ENCODE measurements at regions not wholly inside any gene's neighbourhood (a gene's known extent, or its start where the extent isn't known, plus 50 kb on each side); places are given as distances from the start of the nearest gene placed in this dataset.

- Histone ChIP-seq H3K9ac (no peak overlapping the region), H4K20me1 (ENCODE audit: insufficient read depth) (no peaks in the 10 kb centered on the region), H3K4me3 (no peak overlapping the region), H2AFZ (no peak overlapping the region), H3F3A (ENCODE audit: insufficient read depth) (0 out of 2 replicates have a peak, but pooled peaks cover 9% of the 10 kb centered on the region), H3K36me3 (ENCODE audit: low read depth) (no peaks in the 10 kb centered on the region), H3K79me2 (ENCODE audit: insufficient read depth) (no peaks in the 10 kb centered on the region), H3K27ac (no peak overlapping the region), H3K4me2 (ENCODE audit: unreplicated experiment) (no peak overlapping the region), H3K27me3 (replicated peaks; ENCODE audit: insufficient read depth) (no peaks in the 10 kb centered on the region), H3K4me1 (ENCODE audit: insufficient read depth) (peaks cover 13% of the 10 kb centered on the region), H3K9me3 (ENCODE audit: low read depth) (no peaks in the 10 kb centered on the region), H3K9me2 (ENCODE audit: insufficient read depth) (no peaks in the 10 kb centered on the region)
- in situ Hi-C loops (cut with MboI) = no loop called here
- TF ChIP-seq EZH2phosphoT487 (IDR thresholded peaks at IDR 0.05; ENCODE audit: insufficient read depth, low read depth) (no peak), EZH2 (IDR thresholded peaks at IDR 0.05; ENCODE audit: insufficient read depth, poor library complexity, severe bottlenecking) (no peak)
- DNase-seq = no peak
- 37 to 45% methylated on average over 2 of the region's 2 CpGs for WGBS, 2 experiments (ENCODE audit: low coverage in 1 of 2, low lambda C conversion rate in 2 of 2, missing lambda C conversion rate in 2 of 2)
These were observed 207.8 kb upstream of the ZFP64 start for GRCh38 chr20:52399352-52399751.

GRCh38 chr20:52389606-52390005 lies 198.0 kb upstream of the ZFP64 start:
- H3K36me3 ChIP-seq (ENCODE audit: low read depth) = no peaks in the 10 kb centered on the region

DNA sequence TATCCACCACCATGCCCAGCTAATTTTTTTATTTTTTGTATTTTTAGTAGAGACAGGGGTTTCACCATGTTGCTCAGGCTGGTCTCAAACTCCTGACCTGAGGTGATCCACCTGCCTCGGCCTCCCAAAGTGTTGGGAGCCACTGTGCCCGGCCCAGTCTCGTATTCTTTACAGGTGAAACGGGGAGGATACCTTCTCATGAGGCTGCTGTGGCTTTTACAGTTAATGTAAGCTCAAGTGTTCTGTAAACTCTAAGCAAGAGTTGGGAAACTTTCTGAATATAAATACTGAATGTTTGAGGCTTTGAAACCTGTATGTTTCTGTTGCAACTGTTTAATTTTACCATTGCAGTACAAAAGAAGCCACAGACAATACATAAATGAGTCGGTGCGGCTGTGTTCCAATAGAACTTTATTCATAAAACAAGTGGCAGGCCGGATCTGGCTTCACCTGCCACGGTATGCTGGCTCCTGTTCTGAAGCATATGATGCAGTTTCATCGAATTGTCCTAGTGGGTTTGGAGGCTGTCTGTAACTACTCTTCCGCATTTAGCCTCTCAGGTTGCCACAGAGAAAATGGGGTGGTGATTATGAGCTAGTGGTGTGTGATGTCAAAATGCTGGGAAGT lies 192.5 kb upstream of the ZFP64 start:
- H3K27me3 ChIP-seq (replicated peaks; ENCODE audit: insufficient read depth) = no peaks in the 10 kb centered on the region
- WGBS, 2 experiments (ENCODE audit: low coverage in 1 of 2, low lambda C conversion rate in 2 of 2, missing lambda C conversion rate in 2 of 2) = 68 to 71% methylated on average over 10 of the region's 10 CpGs
- no peak overlapping the region for H3K27ac ChIP-seq

More at GRCh38 chr20:52389606-52390005, 198.0 kb upstream of the ZFP64 start:
- H4K20me1 ChIP-seq (ENCODE audit: insufficient read depth) = no peaks in the 10 kb centered on the region
- H3K9ac ChIP-seq = no peak overlapping the region
- H3F3A ChIP-seq (ENCODE audit: insufficient read depth) = no peaks in the 10 kb centered on the region
- WGBS, 2 experiments (ENCODE audit: low coverage in 1 of 2, low lambda C conversion rate in 2 of 2, missing lambda C conversion rate in 2 of 2) = 78 to 100% methylated on average over 1 of the region's 1 CpG
- in situ Hi-C loops (cut with MboI) = no loop called here
- H3K4me3 ChIP-seq = no peak overlapping the region
- no peaks in the 10 kb centered on the region for H3K9me2 ChIP-seq (ENCODE audit: insufficient read depth)
- TF ChIP-seq EZH2phosphoT487 (IDR thresholded peaks at IDR 0.05; ENCODE audit: insufficient read depth, low read depth) (no peak), EZH2 (IDR thresholded peaks at IDR 0.05; ENCODE audit: insufficient read depth, poor library complexity, severe bottlenecking) (no peak)
- H3K27ac ChIP-seq = no peak overlapping the region
- no peaks in the 10 kb centered on the region for H3K4me1 ChIP-seq (ENCODE audit: insufficient read depth)
- DNase-seq = no peak
- H3K79me2 ChIP-seq (ENCODE audit: insufficient read depth) = no peaks in the 10 kb centered on the region
- H3K9me3 ChIP-seq (ENCODE audit: low read depth) = no peaks in the 10 kb centered on the region
- no peak overlapping the region for H3K4me2 ChIP-seq (ENCODE audit: unreplicated experiment)
- H2AFZ ChIP-seq = no peak overlapping the region
- no peaks in the 10 kb centered on the region for H3K27me3 ChIP-seq (replicated peaks; ENCODE audit: insufficient read depth)

DNA sequence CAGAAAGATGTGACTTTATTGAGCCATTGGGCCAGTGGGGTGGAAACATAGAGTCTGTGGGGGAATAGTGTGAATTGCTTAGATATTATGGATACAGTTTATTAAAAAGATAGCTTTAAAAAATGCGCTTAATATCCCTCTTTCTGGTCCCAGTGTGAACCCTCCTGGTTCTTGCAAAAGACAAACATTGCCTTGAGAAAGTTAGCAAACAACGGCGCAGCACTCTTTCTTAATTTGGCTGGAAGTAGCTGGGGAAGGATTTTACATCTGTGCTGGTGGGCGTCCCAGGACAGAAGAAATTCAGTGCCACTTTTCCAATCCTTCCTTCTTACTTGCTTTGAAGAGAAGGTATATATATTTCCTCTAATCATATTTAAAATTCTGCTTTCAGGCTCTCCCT lies 191.4 kb upstream of the ZFP64 start:
- TF ChIP-seq EZH2 (IDR thresholded peaks at IDR 0.05; ENCODE audit: insufficient read depth, poor library complexity, severe bottlenecking) (no peak), EZH2phosphoT487 (IDR thresholded peaks at IDR 0.05; ENCODE audit: insufficient read depth, low read depth) (no peak)
- Histone ChIP-seq H3F3A (ENCODE audit: insufficient read depth) (no peaks in the 10 kb centered on the region), H2AFZ (no peak overlapping the region), H3K4me3 (no peak overlapping the region), H3K36me3 (ENCODE audit: low read depth) (no peaks in the 10 kb centered on the region), H3K27ac (no peak overlapping the region), H3K4me1 (ENCODE audit: insufficient read depth) (no peaks in the 10 kb centered on the region), H3K9ac (no peak overlapping the region), H4K20me1 (ENCODE audit: insufficient read depth) (no peaks in the 10 kb centered on the region), H3K4me2 (ENCODE audit: unreplicated experiment) (no peak overlapping the region), H3K27me3 (replicated peaks; ENCODE audit: insufficient read depth) (no peaks in the 10 kb centered on the region), H3K79me2 (ENCODE audit: insufficient read depth) (no peaks in the 10 kb centered on the region), H3K9me2 (ENCODE audit: insufficient read depth) (no peaks in the 10 kb centered on the region), H3K9me3 (ENCODE audit: low read depth) (no peaks in the 10 kb centered on the region)
- WGBS, 2 experiments (ENCODE audit: low coverage in 1 of 2, low lambda C conversion rate in 2 of 2, missing lambda C conversion rate in 2 of 2) = 88 to 95% methylated on average over 4 of the region's 4 CpGs
- in situ Hi-C loops (cut with MboI) = no loop called here
- no peak for DNase-seq

More for the DNA sequence above, 192.5 kb upstream of the ZFP64 start:
- H3K9me2 ChIP-seq (ENCODE audit: insufficient read depth) = no peaks in the 10 kb centered on the region
- no peaks in the 10 kb centered on the region for H3K9me3 ChIP-seq (ENCODE audit: low read depth)
- H3K9ac ChIP-seq = no peak overlapping the region
- H3K4me2 ChIP-seq (ENCODE audit: unreplicated experiment) = no peak overlapping the region
- no peak for DNase-seq
- H2AFZ ChIP-seq = no peak overlapping the region
- no peaks in the 10 kb centered on the region for H3K79me2 ChIP-seq (ENCODE audit: insufficient read depth)
- in situ Hi-C loops (cut with MboI) = no loop called here
- H3K4me1 ChIP-seq (ENCODE audit: insufficient read depth) = no peaks in the 10 kb centered on the region
- H3K36me3 ChIP-seq (ENCODE audit: low read depth) = no peaks in the 10 kb centered on the region
- no peak overlapping the region for H3K4me3 ChIP-seq
- no peak for TF ChIP-seq EZH2phosphoT487 (IDR thresholded peaks at IDR 0.05; ENCODE audit: insufficient read depth, low read depth)
- TF ChIP-seq EZH2 (IDR thresholded peaks at IDR 0.05; ENCODE audit: insufficient read depth, poor library complexity, severe bottlenecking) = no peak
- no peaks in the 10 kb centered on the region for H3F3A ChIP-seq (ENCODE audit: insufficient read depth)
- no peaks in the 10 kb centered on the region for H4K20me1 ChIP-seq (ENCODE audit: insufficient read depth)
